K562 (cell line): ENCODE measurements at regions not wholly inside any gene's neighbourhood (a gene's known extent, or its start where the extent isn't known, plus 50 kb on each side); places are given as distances from the start of the nearest gene placed in this dataset.

Experiments used
- ATAC-seq: fragments of 200-7000 bp; cut with Tn5 transposase; 3 replicates; pipeline ENCODE4 v1.9.1; 2020; ENCODE audit warnings: moderate library complexity
- BruUV-seq: library from RNA; stranded (reverse); fragments of 400-500 nt; replicated peaks from 2 replicates; lab custom pipeline; 2021; lab: Mats Ljungman, UMichigan
- CTCF ChIA-PET: fragments of 300-600 bp; formaldehyde crosslinking; extraction: SDS; loops from one replicate; lab custom pipeline; 2021; ENCODE audit warnings: low intra/inter-chr PET ratio; lab: Yijun Ruan, JAX
- POLR2A ChIA-PET: fragments of 300-600, 350-650 bp; sonication (Branson Sonifier 250); formaldehyde crosslinking; extraction: SDS; loops from one replicate; lab custom pipeline; 2021; ENCODE audit warnings: antibody characterized with exemption, inconsistent platforms; lab: Yijun Ruan, JAX
- DNase-seq, 4 experiments: peaks; one replicate each; pipeline versions ENCODE4 v3.0.0 to v3.0.0-alpha.2; 2011 to 2018; ENCODE audit warnings: low spot score in 3 of 4, mixed read lengths in 3 of 4; ENCODE audit errors: extremely low read depth in 1 of 4
- FAIRE-seq: peaks from 2 replicates; lab custom pipeline; 2011; peaks lifted over from hg19 to GRCh38; lab: Jason Lieb, UNC
- H2AFZ ChIP-seq: 2 replicates; pipeline ENCODE4 v1.6.0; 2011; ENCODE audit warnings: low read depth, low read length, control low read depth, inconsistent platforms
- H3K27ac ChIP-seq: fragments of 200-600 bp; 3 replicates; pipeline ENCODE4 v1.8.0; 2011; ENCODE audit warnings: low read depth, mild to moderate bottlenecking, control low read depth, inconsistent platforms, low read length, moderate library complexity, mixed read lengths; ENCODE audit errors: extremely low read depth
- H3K27me3 ChIP-seq, 2 experiments: fragments of 300-600 bp in 1 of 2; 2 replicates in 1 of 2; 3 replicates in 1 of 2; pipeline versions ENCODE4 v1.6.0 to v1.8.0; 2011; ENCODE audit warnings: inconsistent platforms in 2 of 2, low read length in 2 of 2, mild to moderate bottlenecking in 1 of 2, mixed read lengths in 1 of 2, moderate library complexity in 1 of 2; ENCODE audit not compliant: control insufficient read depth in 2 of 2, insufficient read depth in 2 of 2
- H3K36me3 ChIP-seq: fragments of 300-600 bp; 3 replicates; pipeline ENCODE4 v1.8.0; 2011; ENCODE audit warnings: mild to moderate bottlenecking, low read length, inconsistent platforms; ENCODE audit not compliant: control insufficient read depth, insufficient read depth
- H3K4me1 ChIP-seq, 2 experiments: fragments of 200-600 bp in 1 of 2; replicated peaks in 1 of 2; 2 replicates in 1 of 2; 3 replicates in 1 of 2; pipeline versions ENCODE4 v1.5.1 to v1.8.0; 2011; ENCODE audit warnings: inconsistent platforms in 2 of 2, low read length in 2 of 2, mild to moderate bottlenecking in 1 of 2, mixed read lengths in 1 of 2, moderate library complexity in 1 of 2; ENCODE audit not compliant: control insufficient read depth in 2 of 2, insufficient read depth in 2 of 2
- H3K4me2 ChIP-seq: 2 replicates; pipeline ENCODE4 v1.6.1; 2011; ENCODE audit warnings: low read length, control low read depth, inconsistent platforms, mixed read lengths; ENCODE audit not compliant: insufficient read depth
- H3K4me3 ChIP-seq: fragments of 200-600 bp; sonication (generic), shearing (Covaris generic); 2 replicates; pipeline ENCODE4 v1.5.1; 2016; ENCODE audit warnings: control low read depth, inconsistent platforms
- H3K79me2 ChIP-seq: fragments of 200-600 bp; 3 replicates; pipeline ENCODE4 v1.8.0; 2011; ENCODE audit warnings: low read length, inconsistent platforms; ENCODE audit not compliant: control insufficient read depth, insufficient read depth
- H3K9ac ChIP-seq, 2 experiments: 2 replicates each; pipeline versions ENCODE4 v1.6.0 to v1.6.1; 2011; ENCODE audit warnings: low read depth in 2 of 2, low read length in 2 of 2, control low read depth in 1 of 2, inconsistent platforms in 1 of 2, mild to moderate bottlenecking in 1 of 2, mixed read lengths in 1 of 2; ENCODE audit not compliant: insufficient read depth in 1 of 2
- H3K9me1 ChIP-seq: one replicate; pipeline ENCODE4 v1.6.0; 2011; ENCODE audit warnings: inconsistent platforms, mild to moderate bottlenecking, low read length, moderate library complexity; ENCODE audit not compliant: control insufficient read depth, insufficient read depth
- H3K9me3 ChIP-seq: replicated peaks from 2 replicates; pipeline ENCODE4 v1.5.1; 2011; ENCODE audit warnings: low read depth, low read length, inconsistent platforms; ENCODE audit not compliant: control insufficient read depth, insufficient read depth
- H4K20me1 ChIP-seq: replicated peaks from 2 replicates; pipeline ENCODE4 v1.6.1; 2011; ENCODE audit warnings: low read length, inconsistent platforms, mixed read lengths; ENCODE audit not compliant: control insufficient read depth, insufficient read depth
- E2F1 ChIP-seq: sonication (generic); formaldehyde crosslinking; IDR thresholded peaks from 2 replicates; pipeline ENCODE4 v1.8.1; 2023; ENCODE audit warnings: mild to moderate bottlenecking, missing genetic modification reagents, moderate library complexity
- ELF2 ChIP-seq: fragments of 250-450 bp; sonication (Bioruptor Pico); IDR thresholded peaks from 2 replicates; pipeline ENCODE4 v1.5.0; 2021; ENCODE audit warnings: mild to moderate bottlenecking
- ERF ChIP-seq: fragments of 450-650 bp; formaldehyde crosslinking; IDR thresholded peaks from 2 replicates; pipeline ENCODE4 v1.4.0; 2020; ENCODE audit warnings: mild to moderate bottlenecking, mixed read lengths
- MEIS2 ChIP-seq: fragments of 450-650 bp; IDR thresholded peaks from 2 replicates; pipeline ENCODE4 v1.6.1; 2014; ENCODE audit warnings: mild to moderate bottlenecking; ENCODE audit not compliant: partially characterized antibody
- MTF1 ChIP-seq: fragments of 250-450 bp; sonication (Bioruptor Pico); IDR thresholded peaks from 2 replicates; pipeline ENCODE4 v1.9.0; 2021; ENCODE audit warnings: moderate library complexity, mild to moderate bottlenecking, inconsistent platforms, borderline replicate concordance
- NFXL1 ChIP-seq: fragments of 450-650 bp; formaldehyde crosslinking; IDR thresholded peaks from 2 replicates; pipeline ENCODE4 v1.4.0; 2021; ENCODE audit warnings: mild to moderate bottlenecking
- NR2C1 ChIP-seq, 2 experiments: fragments of 450-650 bp; IDR thresholded peaks; 2 replicates each; pipeline ENCODE4 v1.6.1; 2017; ENCODE audit warnings: mild to moderate bottlenecking in 2 of 2, antibody characterized with exemption in 1 of 2, inconsistent platforms in 1 of 2, missing compliant biosample characterization in 1 of 2, missing genetic modification characterization in 1 of 2
- NR3C1 ChIP-seq: sonication (generic); formaldehyde crosslinking; IDR thresholded peaks from 2 replicates; pipeline ENCODE4 v1.8.1; 2022; ENCODE audit warnings: missing genetic modification reagents
- RAD21 ChIP-seq, 2 experiments: fragments of 250-450 bp in 1 of 2; fragments of 450-650 bp in 1 of 2; sonication (Bioruptor Pico) in 1 of 2; formaldehyde crosslinking in 1 of 2; IDR thresholded peaks in 1 of 2; conservative IDR thresholded peaks in 1 of 2; 2 replicates each; pipeline versions ENCODE4 v1.4.0 to v1.8.0; 2020 to 2022; ENCODE audit warnings: mild to moderate bottlenecking in 2 of 2, moderate library complexity in 1 of 2
- RUNX1 ChIP-seq: sonication (generic); IDR thresholded peaks from 2 replicates; pipeline ENCODE4 v1.6.1; 2016; ENCODE audit warnings: antibody characterized with exemption, low read depth
- SAFB2 ChIP-seq: fragments of 200-400 bp; formaldehyde crosslinking; IDR thresholded peaks from 2 replicates; pipeline ENCODE4 v1.6.1; 2018; ENCODE audit warnings: borderline replicate concordance, low read length, low read depth, moderate library complexity; ENCODE audit not compliant: severe bottlenecking
- STAG1 ChIP-seq: sonication (generic); formaldehyde crosslinking; IDR thresholded peaks from 2 replicates; pipeline ENCODE4 v1.5.0; 2020; ENCODE audit warnings: missing genetic modification reagents, borderline replicate concordance
- STAT5B ChIP-seq: fragments of 250-450 bp; sonication (Bioruptor Pico); IDR thresholded peaks from 2 replicates; pipeline ENCODE4 v1.8.0; 2021; ENCODE audit warnings: mild to moderate bottlenecking, inconsistent platforms
- TFE3 ChIP-seq: fragments of 450-650 bp; formaldehyde crosslinking; IDR thresholded peaks from 2 replicates; pipeline ENCODE4 v1.4.0; 2020; ENCODE audit warnings: mild to moderate bottlenecking, mixed read lengths
- WGBS: fragments of 100-300 bp; shearing (Covaris generic); methylation state at CpG from one replicate; pipeline ENCODE4 v1.1.6; 2016; ENCODE audit warnings: low coverage, mixed read lengths; ENCODE audit not compliant: insufficient coverage; ENCODE audit errors: missing lambda C conversion rate; 5-methylcytosine and 5-hydroxymethylcytosine counted together
- in situ Hi-C: fragments of 300-500 bp; cut with MboI; formaldehyde crosslinking; loops from 4 replicates; pipeline ENCODE4 v1.15.0; 2018; ENCODE audit warnings: inconsistent platforms, mixed read lengths
- intact Hi-C: fragments of 100-400 bp; cut with micrococcal nuclease; formaldehyde crosslinking; loops from 2 replicates; pipeline ENCODE4 v1.14.2; 2022

DNA sequence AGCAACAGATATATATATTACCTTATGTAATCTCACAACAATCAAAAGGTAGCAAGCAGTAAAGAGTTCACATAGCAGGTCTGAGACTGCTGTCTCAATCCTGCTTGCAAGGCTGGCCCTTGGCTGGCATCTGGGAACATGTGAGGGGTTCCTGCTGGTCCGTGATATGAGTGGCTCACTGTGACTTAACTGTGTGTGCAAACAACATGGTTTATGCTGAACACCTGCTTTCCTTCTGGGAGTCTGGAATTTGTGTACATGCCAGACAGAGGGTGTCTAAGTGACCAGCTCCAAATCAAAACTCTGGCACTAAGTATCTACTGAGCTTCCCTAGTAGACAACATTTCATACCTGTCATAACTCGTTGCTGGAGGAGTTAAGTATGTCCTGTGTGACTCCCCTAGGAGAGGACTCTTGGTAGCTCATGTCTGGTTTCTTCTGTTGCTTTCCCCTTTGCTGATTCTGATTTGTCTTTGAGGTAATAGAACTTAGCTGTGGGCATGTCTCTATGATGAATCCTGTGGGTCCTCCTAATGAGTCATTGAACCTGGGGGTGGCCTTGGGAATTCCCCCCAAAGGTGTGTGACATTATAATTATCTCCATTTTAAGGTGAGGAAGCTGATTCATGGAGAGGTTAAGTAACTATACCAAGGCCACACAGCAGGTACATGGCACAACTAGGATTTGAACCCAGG, 131.6 kb upstream of the NEDD9 start (continued):
- TF ChIP-seq E2F1 (CRISPR knock-in tag), result no peak
- no peak for TF ChIP-seq RAD21 (CRISPR knock-in tag; conservative IDR thresholded peaks at IDR 0.05 in 1 of 2, IDR thresholded peaks at IDR 0.05 in 1 of 2)
- no peak for TF ChIP-seq TFE3 (CRISPR knock-in tag)
- TF ChIP-seq ERF (CRISPR knock-in tag), result no peak

DNA sequence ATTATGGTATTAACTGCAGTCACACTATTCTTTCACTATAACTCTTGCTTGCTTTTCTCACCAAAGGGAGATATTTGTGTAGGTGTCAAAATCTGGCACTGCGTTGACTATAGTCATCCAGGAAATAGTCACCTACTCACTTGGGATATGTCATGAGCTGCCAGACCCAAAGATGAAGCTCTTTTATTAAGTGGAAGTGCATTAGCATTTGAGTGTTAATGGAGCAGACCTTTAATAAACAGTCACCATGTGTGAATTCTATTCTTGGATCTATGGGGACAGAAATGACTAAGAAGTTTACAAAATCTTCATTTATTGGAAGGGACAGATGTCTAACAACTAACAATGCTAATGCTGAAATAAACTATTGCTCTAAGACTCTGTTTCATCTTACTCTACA, 130.1 kb upstream of the NEDD9 start:
- H3K36me3 ChIP-seq, result no peaks in the 10 kb centered on the region
- no peak for FAIRE-seq
- WGBS, result 5% methylated on average over 1 of the region's 1 CpG
- no peaks in the 10 kb centered on the region for H3K4me1 ChIP-seq
- H3K9me1 ChIP-seq, result no peaks in the 10 kb centered on the region
- no peak overlapping the region for H3K27ac ChIP-seq
- ChIA-PET CTCF (no interaction called here), POLR2A (interaction anchor here (0.7 kb wide), 1 partner anchor 39 kb away, joined by 3 read pairs; no protein-coding TSS in a partner anchor)
- no peak overlapping the region for H3K9ac ChIP-seq
- no peak overlapping the region for H3K4me2 ChIP-seq
- no peaks in the 10 kb centered on the region for H3K9me3 ChIP-seq
- H3K27me3 ChIP-seq, result peaks cover under 1 to 6% of the 10 kb centered on the region in 2 experiments; a peak in 2 of 5 replicates
- no peak overlapping the region for H3K4me3 ChIP-seq
- in situ Hi-C loops (no loop called here), intact Hi-C loops (no loop called here)
- H4K20me1 ChIP-seq, result no peaks in the 10 kb centered on the region
- no peak for DNase-seq
- H2AFZ ChIP-seq, result no peak overlapping the region
- ATAC-seq, result no peak
- no TSS peak for BruUV-seq
- H3K79me2 ChIP-seq, result no peaks in the 10 kb centered on the region
- TF ChIP-seq ELF2 (no peak), STAG1 (CRISPR knock-in tag) (no peak), MEIS2 (no peak), RUNX1 (no peak), STAT5B (CRISPR knock-in tag) (no peak), NFXL1 (CRISPR knock-in tag) (no peak), NR2C1 (IDR thresholded peaks at IDR 0.05) (no peak), NR2C1 (tag; IDR thresholded peaks at IDR 0.05) (no peak), MTF1 (CRISPR knock-in tag) (no peak), NR3C1 (CRISPR knock-in tag) (no peak), SAFB2 (no peak)
